ENCODE measurements at regions not wholly inside any gene's neighbourhood (a gene's known extent, or its start where the extent isn't known, plus 50 kb on each side); places are given as distances from the start of the nearest gene placed in this dataset.

GRCh38 chr6:97459986-97460385 is 177.0 kb upstream of the MMS22L start:
- TF ChIP-seq, protein P1, sequence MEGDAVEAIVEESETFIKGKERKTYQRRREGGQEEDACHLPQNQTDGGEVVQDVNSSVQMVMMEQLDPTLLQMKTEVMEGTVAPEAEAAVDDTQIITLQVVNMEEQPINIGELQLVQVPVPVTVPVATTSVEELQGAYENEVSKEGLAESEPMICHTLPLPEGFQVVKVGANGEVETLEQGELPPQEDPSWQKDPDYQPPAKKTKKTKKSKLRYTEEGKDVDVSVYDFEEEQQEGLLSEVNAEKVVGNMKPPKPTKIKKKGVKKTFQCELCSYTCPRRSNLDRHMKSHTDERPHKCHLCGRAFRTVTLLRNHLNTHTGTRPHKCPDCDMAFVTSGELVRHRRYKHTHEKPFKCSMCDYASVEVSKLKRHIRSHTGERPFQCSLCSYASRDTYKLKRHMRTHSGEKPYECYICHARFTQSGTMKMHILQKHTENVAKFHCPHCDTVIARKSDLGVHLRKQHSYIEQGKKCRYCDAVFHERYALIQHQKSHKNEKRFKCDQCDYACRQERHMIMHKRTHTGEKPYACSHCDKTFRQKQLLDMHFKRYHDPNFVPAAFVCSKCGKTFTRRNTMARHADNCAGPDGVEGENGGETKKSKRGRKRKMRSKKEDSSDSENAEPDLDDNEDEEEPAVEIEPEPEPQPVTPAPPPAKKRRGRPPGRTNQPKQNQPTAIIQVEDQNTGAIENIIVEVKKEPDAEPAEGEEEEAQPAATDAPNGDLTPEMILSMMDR (conservative IDR thresholded peaks at IDR 0.05; ENCODE audit: low read length) = no peak
- TF ChIP-seq EZH2phosphoT487 (IDR thresholded peaks at IDR 0.05; ENCODE audit: borderline replicate concordance) = no peak
